Globus pallidus (tissue), 1 donor: ENCODE measurements at regions not wholly inside any gene's neighbourhood (a gene's known extent, or its start where the extent isn't known, plus 50 kb on each side); places are given as distances from the start of the nearest gene placed in this dataset.

ENCODE experiments used
- DNase-seq: peaks from one replicate; pipeline ENCODE4 v3.0.0-alpha.2; 2015; ENCODE audit warnings: low spot score

- DNase-seq = no peak
These were observed 341.8 kb downstream of the RAPGEF2 start for GRCh38 chr4:159444678-159445077.

GRCh38 chr4:159445692-159446091 lies 342.8 kb downstream of the RAPGEF2 start:
- DNase-seq = no peak

- peak; percentile 75 for DNase-seq
These were observed 343.5 kb downstream of the RAPGEF2 start for GRCh38 chr4:159446266-159446976.

GRCh38 chr4:159447296-159447695 lies 344.4 kb downstream of the RAPGEF2 start:
- DNase-seq = no peak

- DNase-seq = no peak
These were observed 348.1 kb downstream of the RAPGEF2 start for GRCh38 chr4:159451006-159451405.

- peak; percentile 35 for DNase-seq
These were observed 352.9 kb downstream of the RAPGEF2 start for GRCh38 chr4:159455675-159456237.

- no peak for DNase-seq
These were observed 357.5 kb downstream of the RAPGEF2 start for GRCh38 chr4:159460371-159460770.

- no peak for DNase-seq
These were observed 360.4 kb downstream of the RAPGEF2 start for GRCh38 chr4:159463235-159463634.

- DNase-seq = no peak
These were observed 361.4 kb downstream of the RAPGEF2 start for GRCh38 chr4:159464302-159464701.

GRCh38 chr4:159476886-159477285 lies 374.0 kb downstream of the RAPGEF2 start:
- DNase-seq = no peak

GRCh38 chr4:159480826-159481225 lies 377.9 kb downstream of the RAPGEF2 start:
- DNase-seq = no peak

GRCh38 chr4:159481936-159482335 lies 379.1 kb downstream of the RAPGEF2 start:
- no peak for DNase-seq

- no peak for DNase-seq
These were observed 380.4 kb downstream of the RAPGEF2 start for GRCh38 chr4:159483110-159483781.

GRCh38 chr4:159483782-159484741 lies 381.2 kb downstream of the RAPGEF2 start:
- DNase-seq = no peak

GRCh38 chr4:159484864-159485263 lies 382.0 kb downstream of the RAPGEF2 start:
- no peak for DNase-seq

GRCh38 chr4:159487284-159487747 lies 384.4 kb downstream of the RAPGEF2 start:
- peak; percentile 73 for DNase-seq

- no peak for DNase-seq
These were observed 386.8 kb downstream of the RAPGEF2 start for GRCh38 chr4:159489646-159490045.

GRCh38 chr4:159495515-159496236 lies 392.8 kb downstream of the RAPGEF2 start:
- DNase-seq = no peak

GRCh38 chr4:159496248-159496647 lies 393.4 kb downstream of the RAPGEF2 start:
- no peak for DNase-seq

- no peak for DNase-seq
These were observed 395.1 kb downstream of the RAPGEF2 start for GRCh38 chr4:159497936-159498335.

- no peak for DNase-seq
These were observed 395.7 kb downstream of the RAPGEF2 start for GRCh38 chr4:159498446-159499115.
